H9 (cell line): ENCODE measurements at regions not wholly inside any gene's neighbourhood (a gene's known extent, or its start where the extent isn't known, plus 50 kb on each side); places are given as distances from the start of the nearest gene placed in this dataset.

Experiments
- DNase-seq: peaks from one replicate; pipeline ENCODE4 v3.0.0-alpha.2; 2017
- H2AFZ ChIP-seq: one replicate; pipeline ENCODE4 v1.6.1; 2013; ENCODE audit warnings: mild to moderate bottlenecking, low read length, control low read depth, moderate library complexity
- H2AK5ac ChIP-seq: 2 replicates; pipeline ENCODE4 v1.6.1; 2013; ENCODE audit warnings: low read length, control low read depth, mixed read lengths; ENCODE audit not compliant: insufficient read length
- H2BK120ac ChIP-seq: one replicate; pipeline ENCODE4 v1.6.1; 2013; ENCODE audit warnings: low read depth, mild to moderate bottlenecking, low read length, control low read depth, inconsistent platforms; ENCODE audit not compliant: poor library complexity, severe bottlenecking
- H2BK12ac ChIP-seq: 2 replicates; pipeline ENCODE4 v1.6.1; 2013; ENCODE audit warnings: low read length, control low read depth, mixed read lengths, low read depth; ENCODE audit not compliant: insufficient read length
- H2BK15ac ChIP-seq: 2 replicates; pipeline ENCODE4 v1.6.1; 2013; ENCODE audit warnings: low read depth, low read length, control low read depth
- H2BK20ac ChIP-seq: one replicate; pipeline ENCODE4 v1.6.1; 2013; ENCODE audit warnings: low read depth, mild to moderate bottlenecking, low read length, control low read depth, inconsistent platforms; ENCODE audit not compliant: poor library complexity, severe bottlenecking
- H2BK5ac ChIP-seq: 2 replicates; pipeline ENCODE4 v1.6.1; 2013; ENCODE audit warnings: low read length, control low read depth, mixed read lengths; ENCODE audit not compliant: insufficient read length
- H3K14ac ChIP-seq: 2 replicates; pipeline ENCODE4 v1.6.1; 2013; ENCODE audit warnings: low read length, control low read depth; ENCODE audit not compliant: insufficient read depth
- H3K18ac ChIP-seq: 2 replicates; pipeline ENCODE4 v1.6.1; 2013; ENCODE audit warnings: low read depth, mild to moderate bottlenecking, mixed read lengths, low read length, control low read depth; ENCODE audit not compliant: insufficient read length
- H3K23ac ChIP-seq: 2 replicates; pipeline ENCODE4 v1.6.1; 2013; ENCODE audit warnings: low read length, control low read depth, mixed read lengths, low read depth; ENCODE audit not compliant: insufficient read length
- H3K23me2 ChIP-seq: 2 replicates; pipeline ENCODE4 v1.6.1; 2013; ENCODE audit warnings: low read depth, mild to moderate bottlenecking, mixed read lengths, low read length, control low read depth; ENCODE audit not compliant: insufficient read length, poor library complexity, severe bottlenecking
- H3K27ac ChIP-seq: 2 replicates; pipeline ENCODE4 v1.5.1; 2013; ENCODE audit warnings: low read length, control low read depth, mixed read lengths, low read depth; ENCODE audit not compliant: insufficient read length
- H3K27me3 ChIP-seq: 2 replicates; pipeline ENCODE4 v1.6.1; 2013; ENCODE audit warnings: low read length, control low read depth, inconsistent platforms; ENCODE audit not compliant: insufficient read depth
- H3K4ac ChIP-seq: 2 replicates; pipeline ENCODE4 v1.6.1; 2013; ENCODE audit warnings: low read depth, mild to moderate bottlenecking, control low read depth, inconsistent platforms, low read length, moderate library complexity
- H3K4me1 ChIP-seq: 2 replicates; pipeline ENCODE4 v1.6.1; 2013; ENCODE audit warnings: low read length, control low read depth, inconsistent platforms; ENCODE audit not compliant: insufficient read depth
- H3K4me2 ChIP-seq: 2 replicates; pipeline ENCODE4 v1.6.1; 2013; ENCODE audit warnings: low read length, control low read depth, mixed read lengths; ENCODE audit not compliant: insufficient read length, insufficient read depth
- H3K56ac ChIP-seq: 2 replicates; pipeline ENCODE4 v1.6.1; 2013; ENCODE audit warnings: low read depth, mild to moderate bottlenecking, mixed read lengths, low read length, control low read depth; ENCODE audit not compliant: insufficient read length
- H3K79me1 ChIP-seq: 2 replicates; pipeline ENCODE4 v1.6.1; 2013; ENCODE audit warnings: low read depth, mild to moderate bottlenecking, moderate library complexity, low read length, control low read depth, inconsistent platforms; ENCODE audit not compliant: insufficient read depth, poor library complexity, severe bottlenecking
- H3K79me2 ChIP-seq: 2 replicates; pipeline ENCODE4 v1.6.1; 2013; ENCODE audit warnings: low read length, control low read depth, inconsistent platforms; ENCODE audit not compliant: insufficient read depth
- H3K9ac ChIP-seq: 2 replicates; pipeline ENCODE4 v1.6.1; 2013; ENCODE audit warnings: low read length, control low read depth, mixed read lengths; ENCODE audit not compliant: insufficient read length; ENCODE audit errors: extremely low read depth
- H3K9me3 ChIP-seq: one replicate; pipeline ENCODE4 v1.6.1; 2013; ENCODE audit warnings: low read depth, low read length, inconsistent platforms; ENCODE audit not compliant: control insufficient read depth
- H3T11ph ChIP-seq: one replicate; pipeline ENCODE4 v1.6.1; 2013; ENCODE audit warnings: mild to moderate bottlenecking, low read length, control low read depth, inconsistent platforms
- H4K20me1 ChIP-seq: one replicate; pipeline ENCODE4 v1.6.1; 2013; ENCODE audit not compliant: control insufficient read depth, insufficient read length, insufficient read depth
- H4K5ac ChIP-seq: 2 replicates; pipeline ENCODE4 v1.6.1; 2013; ENCODE audit warnings: low read depth, mild to moderate bottlenecking, mixed read lengths, low read length, control low read depth; ENCODE audit not compliant: insufficient read length
- H4K8ac ChIP-seq: replicated peaks from 2 replicates; pipeline ENCODE4 v1.6.1; 2013; ENCODE audit warnings: low read length, control low read depth, mixed read lengths, low read depth; ENCODE audit not compliant: insufficient read length
- H4K91ac ChIP-seq: 2 replicates; pipeline ENCODE4 v1.6.1; 2013; ENCODE audit warnings: low read depth, mild to moderate bottlenecking, moderate library complexity, mixed read lengths, low read length, control low read depth; ENCODE audit not compliant: insufficient read length
- H3K27ac Mint-ChIP-seq, 3 experiments: 2 replicates in 2 of 3; 3 replicates in 1 of 3; pipeline ENCODE4 v1.8.0; 2020 to 2021; ENCODE audit warnings: mixed read lengths in 3 of 3, mild to moderate bottlenecking in 1 of 3, moderate library complexity in 1 of 3
- H3K27me3 Mint-ChIP-seq: 2 replicates; pipeline ENCODE4 v1.8.0; 2021; ENCODE audit warnings: low read depth, mild to moderate bottlenecking, moderate library complexity, mixed read lengths
- H3K36me3 Mint-ChIP-seq, 3 experiments: 2 replicates in 2 of 3; 3 replicates in 1 of 3; pipeline ENCODE4 v1.8.0; 2020 to 2021; ENCODE audit warnings: low read depth in 3 of 3, mixed read lengths in 3 of 3; ENCODE audit not compliant: insufficient read depth in 1 of 3
- H3K4me1 Mint-ChIP-seq, 2 experiments: 2 replicates each; pipeline ENCODE4 v1.8.0; 2020; ENCODE audit warnings: mixed read lengths in 2 of 2
- H3K4me3 Mint-ChIP-seq, 2 experiments: 2 replicates in 1 of 2; 3 replicates in 1 of 2; pipeline ENCODE4 v1.8.0; 2020 to 2021; ENCODE audit warnings: mild to moderate bottlenecking in 2 of 2, mixed read lengths in 2 of 2, moderate library complexity in 1 of 2
- H3K9me3 Mint-ChIP-seq, 2 experiments: 2 replicates in 1 of 2; 3 replicates in 1 of 2; pipeline ENCODE4 v1.8.0; 2020; ENCODE audit warnings: mild to moderate bottlenecking in 2 of 2, mixed read lengths in 2 of 2, moderate library complexity in 1 of 2
- WGBS: extraction: QIAGEN DNeasy Blood & Tissue Kit; methylation state at CpG from one replicate; pipeline ENCODE4 v1.1.7; 2013; ENCODE audit warnings: missing lambda C conversion rate, low lambda C conversion rate, mixed read lengths; ENCODE audit not compliant: insufficient read length; ENCODE audit errors: extremely low coverage; 5-methylcytosine and 5-hydroxymethylcytosine counted together
- TF ChIP-seq, protein P1 (sequence below): fragments of 200-600 bp; sonication (generic); conservative IDR thresholded peaks from 3 replicates; pipeline ENCODE4 v1.8.0; 2021; ENCODE audit warnings: antibody characterized with exemption, mild to moderate bottlenecking

DNA sequence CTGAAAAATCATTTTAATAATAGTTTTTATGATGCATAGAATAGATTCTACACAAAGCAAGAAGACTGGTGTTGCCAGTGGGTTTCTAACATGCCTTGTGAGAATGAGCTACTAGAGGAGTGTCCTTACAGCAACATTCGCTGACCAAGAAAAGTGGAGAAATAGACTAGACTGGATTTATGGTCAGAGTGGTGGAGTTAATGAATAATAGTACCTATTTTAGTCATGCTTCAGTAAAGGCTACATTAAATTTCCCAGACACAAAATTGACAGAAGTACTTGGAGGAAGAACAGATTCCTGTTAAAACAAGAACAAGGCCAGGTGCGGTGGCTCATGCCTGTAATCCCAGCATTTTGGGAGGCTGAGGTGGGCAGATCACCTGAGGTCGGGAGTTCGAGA lies 539.2 kb downstream of the ETS1 start:
- Histone ChIP-seq H4K91ac (no peak overlapping the region), H3K14ac (no peak overlapping the region), H3K27ac (no peak overlapping the region), H3K4me2 (no peak overlapping the region), H2AK5ac (no peak overlapping the region), H3T11ph (no peak overlapping the region), H4K8ac (no peak overlapping the region), H3K79me1 (no peaks in the 10 kb centered on the region), H4K5ac (no peak overlapping the region), H3K18ac (no peak overlapping the region), H3K4ac (no peak overlapping the region), H3K4me1 (no peaks in the 10 kb centered on the region; the same call in 1 of the 2 replicates), H3K23me2 (no peaks in the 10 kb centered on the region), H3K9ac (no peak overlapping the region), H3K79me2 (no peaks in the 10 kb centered on the region), H4K20me1 (no peaks in the 10 kb centered on the region), H2AFZ (no peak overlapping the region), H2BK20ac (no peak overlapping the region), H3K23ac (no peak overlapping the region), H3K27me3 (no peaks in the 10 kb centered on the region), H2BK12ac (no peak overlapping the region), H3K56ac (no peak overlapping the region), H3K9me3 (no peaks in the 10 kb centered on the region), H2BK120ac (no peak overlapping the region), H2BK5ac (no peak overlapping the region), H2BK15ac (no peak overlapping the region)
- Mint-ChIP-seq H3K27me3 (no peaks in the 10 kb centered on the region), H3K9me3 (no peaks in the 10 kb centered on the region), H3K27ac (no peak overlapping the region), H3K4me1 (peaks cover 2 to 7% of the 10 kb centered on the region in 2 experiments; a peak in 2 of 4 replicates), H3K36me3 (no peaks in the 10 kb centered on the region), H3K4me3 (no peak overlapping the region)
- no CpG with 5 or more reads among the region's 4 CpGs for WGBS
- DNase-seq: no peak
- TF ChIP-seq, protein P1, sequence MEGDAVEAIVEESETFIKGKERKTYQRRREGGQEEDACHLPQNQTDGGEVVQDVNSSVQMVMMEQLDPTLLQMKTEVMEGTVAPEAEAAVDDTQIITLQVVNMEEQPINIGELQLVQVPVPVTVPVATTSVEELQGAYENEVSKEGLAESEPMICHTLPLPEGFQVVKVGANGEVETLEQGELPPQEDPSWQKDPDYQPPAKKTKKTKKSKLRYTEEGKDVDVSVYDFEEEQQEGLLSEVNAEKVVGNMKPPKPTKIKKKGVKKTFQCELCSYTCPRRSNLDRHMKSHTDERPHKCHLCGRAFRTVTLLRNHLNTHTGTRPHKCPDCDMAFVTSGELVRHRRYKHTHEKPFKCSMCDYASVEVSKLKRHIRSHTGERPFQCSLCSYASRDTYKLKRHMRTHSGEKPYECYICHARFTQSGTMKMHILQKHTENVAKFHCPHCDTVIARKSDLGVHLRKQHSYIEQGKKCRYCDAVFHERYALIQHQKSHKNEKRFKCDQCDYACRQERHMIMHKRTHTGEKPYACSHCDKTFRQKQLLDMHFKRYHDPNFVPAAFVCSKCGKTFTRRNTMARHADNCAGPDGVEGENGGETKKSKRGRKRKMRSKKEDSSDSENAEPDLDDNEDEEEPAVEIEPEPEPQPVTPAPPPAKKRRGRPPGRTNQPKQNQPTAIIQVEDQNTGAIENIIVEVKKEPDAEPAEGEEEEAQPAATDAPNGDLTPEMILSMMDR: no peak
